GM18951 (cell line): ENCODE measurements at regions not wholly inside any gene's neighbourhood (a gene's known extent, or its start where the extent isn't known, plus 50 kb on each side); places are given as distances from the start of the nearest gene placed in this dataset.

Experiments used
- POLR2A ChIP-seq: IDR thresholded peaks from 4 replicates; pipeline ENCODE4 v1.6.1; 2011; ENCODE audit warnings: mild to moderate bottlenecking; ENCODE audit not compliant: insufficient read length, insufficient read depth; ENCODE audit errors: extremely low read depth
- in situ Hi-C: fragments of 300-500 bp; cut with MboI; formaldehyde crosslinking; loops from one replicate; pipeline ENCODE4 v1.12.0; 2022; ENCODE audit warnings: low sequenced_read_pairs, mixed read lengths, inconsistent platforms; ENCODE audit not compliant: unreplicated experiment

DNA sequence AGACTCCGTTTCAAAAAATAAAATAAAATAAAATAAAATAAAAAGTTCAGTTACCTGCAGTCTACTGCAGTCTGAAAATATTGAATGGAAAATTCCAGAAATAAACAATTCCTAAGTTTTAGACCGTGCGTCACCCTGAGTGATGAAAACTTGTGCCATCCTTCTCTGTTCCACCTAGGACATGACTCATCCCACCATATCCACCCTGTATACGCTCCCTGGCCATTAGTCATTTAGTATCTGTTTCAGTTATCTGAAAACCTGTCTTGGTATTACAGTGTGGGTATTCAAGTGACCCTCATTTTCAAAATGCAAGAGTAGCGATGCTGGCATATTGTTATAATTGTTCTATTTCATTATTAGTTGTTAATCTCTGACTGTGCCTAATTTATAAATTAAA, 51.8 kb upstream of the TEX48 start:
- TF ChIP-seq POLR2A: no peak
- in situ Hi-C loops: loop anchor here (25.0 kb wide), 1 partner anchor 178 kb away; no protein-coding TSS in a partner anchor

DNA sequence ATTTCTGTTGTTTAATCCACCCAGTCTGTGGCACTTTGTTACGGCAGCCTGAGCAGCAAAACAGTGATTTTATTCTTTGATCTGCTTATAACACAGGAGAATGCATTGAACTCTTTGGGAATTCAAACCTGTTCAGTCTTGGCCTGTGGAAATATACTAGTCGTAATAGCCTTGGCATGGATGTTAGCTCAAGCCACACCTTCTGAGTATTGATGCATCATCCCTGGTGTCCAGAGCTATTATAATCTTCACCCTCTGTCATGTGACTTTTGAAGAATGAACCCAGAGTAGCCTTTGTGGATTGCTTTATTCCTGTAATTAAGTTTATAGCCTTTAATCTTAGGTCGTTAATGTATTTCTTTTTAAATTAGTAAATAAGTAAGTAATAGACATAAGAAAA, 50.8 kb upstream of the TEX48 start:
- no peak for TF ChIP-seq POLR2A
- in situ Hi-C loops: loop anchor here (25.0 kb wide), 1 partner anchor 179 kb away; no protein-coding TSS in a partner anchor
